H1 (cell line): ENCODE measurements at regions not wholly inside any gene's neighbourhood (a gene's known extent, or its start where the extent isn't known, plus 50 kb on each side); places are given as distances from the start of the nearest gene placed in this dataset.

ENCODE experiments used
- CTCF ChIA-PET: fragments of 300-600 bp; sonication (Branson Sonifier 250); formaldehyde crosslinking; loops from one replicate; lab custom pipeline; 2021; ENCODE audit not compliant: partially characterized antibody; lab: Charles Lee
- POLR2A ChIA-PET: fragments of 300-600 bp; sonication (Branson Sonifier 250); formaldehyde crosslinking; loops from one replicate; lab custom pipeline; 2021; ENCODE audit warnings: inconsistent platforms; ENCODE audit not compliant: partially characterized antibody; lab: Charles Lee
- DNase-seq, 2 experiments: peaks; one replicate each; pipeline versions ENCODE4 v3.0.0 to v3.0.0-alpha.2; 2010 to 2022; ENCODE audit warnings: low spot score in 2 of 2, low read depth in 1 of 2, mixed read lengths in 1 of 2
- FAIRE-seq: peaks from 2 replicates; lab custom pipeline; 2011; peaks lifted over from hg19 to GRCh38; lab: Jason Lieb, UNC
- H2AFZ ChIP-seq: 2 replicates; pipeline ENCODE4 v1.8.1; 2012; ENCODE audit warnings: low read length, inconsistent platforms
- H2AK5ac ChIP-seq: 2 replicates; pipeline ENCODE4 v1.6.1; 2013; ENCODE audit warnings: low read depth, low read length
- H2BK120ac ChIP-seq: replicated peaks from 2 replicates; pipeline ENCODE3; 2013; ENCODE audit warnings: low read depth, low read length, inconsistent platforms
- H2BK12ac ChIP-seq: 2 replicates; pipeline ENCODE4 v1.6.1; 2013; ENCODE audit warnings: low read depth, low read length
- H2BK15ac ChIP-seq: 2 replicates; pipeline ENCODE4 v1.6.1; 2013; ENCODE audit warnings: low read length
- H2BK20ac ChIP-seq: 2 replicates; pipeline ENCODE4 v1.6.1; 2013; ENCODE audit warnings: low read length
- H2BK5ac ChIP-seq: 2 replicates; pipeline ENCODE4 v1.6.1; 2013; ENCODE audit warnings: low read depth, low read length
- H3K14ac ChIP-seq: 2 replicates; pipeline ENCODE4 v1.6.1; 2013; ENCODE audit warnings: inconsistent platforms; ENCODE audit not compliant: insufficient read length
- H3K18ac ChIP-seq: 2 replicates; pipeline ENCODE4 v1.6.1; 2013; ENCODE audit warnings: low read length; ENCODE audit errors: extremely low read depth
- H3K23ac ChIP-seq: 2 replicates; pipeline ENCODE4 v1.6.1; 2013; ENCODE audit warnings: inconsistent platforms; ENCODE audit not compliant: insufficient read length
- H3K23me2 ChIP-seq: 2 replicates; pipeline ENCODE4 v1.6.1; 2013; ENCODE audit warnings: low read depth, low read length
- H3K27ac ChIP-seq: 2 replicates; pipeline ENCODE4 v1.6.1; 2011; ENCODE audit warnings: low read depth, low read length, inconsistent platforms
- H3K27me3 ChIP-seq, 4 experiments: replicated peaks in 1 of 4; 1 replicate in 1 of 4; 2 replicates in 3 of 4; pipeline versions ENCODE4 v1.6.1 to v1.8.1; 2011 to 2013; ENCODE audit warnings: low read length in 3 of 4, mild to moderate bottlenecking in 3 of 4, inconsistent platforms in 2 of 4, mixed read lengths in 2 of 4, moderate library complexity in 1 of 4; ENCODE audit not compliant: control insufficient read depth in 3 of 4, insufficient read depth in 3 of 4; ENCODE audit errors: extremely low read depth in 1 of 4
- H3K36me3 ChIP-seq, 4 experiments: 2 replicates each; pipeline versions ENCODE4 v1.6.1 to v1.8.1; 2011 to 2013; ENCODE audit warnings: mild to moderate bottlenecking in 4 of 4, low read length in 3 of 4, moderate library complexity in 2 of 4, control low read depth in 1 of 4, inconsistent platforms in 1 of 4; ENCODE audit not compliant: insufficient read depth in 4 of 4, control insufficient read depth in 2 of 4
- H3K4ac ChIP-seq: replicated peaks from 2 replicates; pipeline ENCODE3; 2013; ENCODE audit warnings: low read length, low read depth, mixed read lengths, inconsistent platforms; ENCODE audit not compliant: insufficient read length
- H3K4me1 ChIP-seq, 4 experiments: replicated peaks in 1 of 4; 1 replicate in 1 of 4; 2 replicates in 3 of 4; pipeline versions ENCODE4 v1.6.1 to v1.8.1; 2011 to 2013; ENCODE audit warnings: low read length in 3 of 4, inconsistent platforms in 2 of 4, mixed read lengths in 1 of 4; ENCODE audit not compliant: insufficient read depth in 4 of 4, control insufficient read depth in 3 of 4
- H3K4me2 ChIP-seq, 2 experiments: 2 replicates each; pipeline versions ENCODE4 v1.6.1 to v1.8.1; 2011 to 2013; ENCODE audit warnings: low read depth in 2 of 2, low read length in 2 of 2, control low read depth in 1 of 2, inconsistent platforms in 1 of 2, mild to moderate bottlenecking in 1 of 2; ENCODE audit not compliant: insufficient read depth in 1 of 2
- H3K4me3 ChIP-seq, 4 experiments: fragments of 200-600, 300-600 bp in 1 of 4; sonication (generic), shearing (Covaris generic), sonication (Bioruptor Twin) in 1 of 4; 2 replicates each; pipeline versions ENCODE4 v1.5.1 to v1.8.1; 2011 to 2016; ENCODE audit warnings: low read length in 4 of 4, low read depth in 3 of 4, control low read depth in 2 of 4, inconsistent platforms in 2 of 4, mild to moderate bottlenecking in 2 of 4, mixed read lengths in 1 of 4, moderate library complexity in 1 of 4; ENCODE audit not compliant: insufficient read depth in 2 of 4; ENCODE audit errors: extremely low read depth in 1 of 4
- H3K56ac ChIP-seq: replicated peaks from 2 replicates; pipeline ENCODE3; 2013; ENCODE audit warnings: low read depth, mild to moderate bottlenecking, mixed read lengths, low read length, inconsistent platforms; ENCODE audit not compliant: insufficient read length
- H3K79me1 ChIP-seq: 2 replicates; pipeline ENCODE4 v1.6.1; 2013; ENCODE audit warnings: low read depth, low read length, control low read depth
- H3K79me2 ChIP-seq, 2 experiments: 2 replicates each; pipeline versions ENCODE4 v1.6.1 to v1.8.1; 2012 to 2013; ENCODE audit warnings: low read length in 2 of 2, mild to moderate bottlenecking in 2 of 2, inconsistent platforms in 1 of 2; ENCODE audit not compliant: insufficient read depth in 2 of 2, control insufficient read depth in 1 of 2
- H3K9ac ChIP-seq, 4 experiments: replicated peaks in 1 of 4; 1 replicate in 1 of 4; 2 replicates in 3 of 4; pipeline versions ENCODE4 v1.6.1 to v1.8.1; 2011 to 2013; ENCODE audit warnings: low read depth in 3 of 4, low read length in 3 of 4, control low read depth in 2 of 4, mild to moderate bottlenecking in 2 of 4, moderate library complexity in 2 of 4, inconsistent platforms in 1 of 4; ENCODE audit errors: extremely low read depth in 1 of 4
- H3K9me3 ChIP-seq, 2 experiments: 2 replicates each; pipeline versions ENCODE4 v1.6.1 to v1.8.1; 2012 to 2013; ENCODE audit warnings: mild to moderate bottlenecking in 2 of 2, moderate library complexity in 2 of 2, control low read depth in 1 of 2, inconsistent platforms in 1 of 2, low read depth in 1 of 2, low read length in 1 of 2, mixed read lengths in 1 of 2; ENCODE audit not compliant: insufficient read depth in 2 of 2
- H4K20me1 ChIP-seq, 2 experiments: replicated peaks in 1 of 2; 2 replicates each; pipeline versions ENCODE3 to v1.8.1; 2011 to 2013; ENCODE audit warnings: inconsistent platforms in 2 of 2, low read length in 2 of 2, mild to moderate bottlenecking in 1 of 2; ENCODE audit not compliant: insufficient read depth in 2 of 2, control insufficient read depth in 1 of 2
- H4K5ac ChIP-seq: 2 replicates; pipeline ENCODE4 v1.6.1; 2013; ENCODE audit warnings: low read length, low read depth, mixed read lengths, inconsistent platforms; ENCODE audit not compliant: insufficient read length
- H4K8ac ChIP-seq: 2 replicates; pipeline ENCODE4 v1.8.0; 2013; ENCODE audit warnings: mild to moderate bottlenecking, moderate library complexity, low read length, inconsistent platforms; ENCODE audit not compliant: insufficient read depth; ENCODE audit errors: extremely low read depth
- H4K91ac ChIP-seq: replicated peaks from 2 replicates; pipeline ENCODE3; 2013; ENCODE audit warnings: low read length, mixed read lengths, inconsistent platforms; ENCODE audit not compliant: insufficient read length
- EGR1 ChIP-seq: IDR thresholded peaks from 2 replicates; pipeline ENCODE4 v1.6.1; 2011; ENCODE audit warnings: low read depth, low read length, borderline replicate concordance
- EZH2 ChIP-seq: fragments of 200-600 bp; sonication (generic); IDR thresholded peaks from 2 replicates; pipeline ENCODE4 v1.7.1; 2012; ENCODE audit warnings: low read depth, mild to moderate bottlenecking, moderate library complexity, low read length, inconsistent platforms; ENCODE audit not compliant: severe bottlenecking
- HDAC2 ChIP-seq, 2 experiments: fragments of 300-600 bp in 1 of 2; sonication (generic) in 1 of 2; IDR thresholded peaks; 2 replicates each; pipeline ENCODE4 v1.6.1; 2011 to 2012; ENCODE audit warnings: low read depth in 2 of 2, low read length in 2 of 2, mild to moderate bottlenecking in 2 of 2, moderate library complexity in 2 of 2, borderline replicate concordance in 1 of 2, inconsistent platforms in 1 of 2
- POLR2AphosphoS5 ChIP-seq: IDR thresholded peaks from 2 replicates; pipeline ENCODE4 v1.6.1; 2011; ENCODE audit warnings: low read depth, low read length
- POU5F1 ChIP-seq: IDR thresholded peaks from 2 replicates; pipeline ENCODE4 v1.6.1; 2011; ENCODE audit warnings: low read depth, mild to moderate bottlenecking, low read length, moderate library complexity
- SP2 ChIP-seq: IDR thresholded peaks from 2 replicates; pipeline ENCODE4 v1.6.1; 2012; ENCODE audit warnings: mild to moderate bottlenecking, low read length, inconsistent platforms
- WGBS, 2 experiments: shearing (Covaris generic) in 1 of 2; methylation state at CpG; one replicate each; pipeline versions ENCODE4 v1.1.6 to v1.1.7; 2013 to 2015; ENCODE audit warnings: low lambda C conversion rate in 2 of 2, mixed read lengths in 2 of 2, inconsistent platforms in 1 of 2, low coverage in 1 of 2, missing lambda C conversion rate in 1 of 2; ENCODE audit not compliant: insufficient replicate concordance in 2 of 2, insufficient coverage in 1 of 2, insufficient read length in 1 of 2; ENCODE audit errors: extremely low coverage in 1 of 2, missing lambda C conversion rate in 1 of 2; 5-methylcytosine and 5-hydroxymethylcytosine counted together
- TF ChIP-seq, protein P1 (sequence below): IDR thresholded peaks from 2 replicates; pipeline ENCODE4 v1.6.1; 2012; ENCODE audit warnings: inconsistent platforms

DNA sequence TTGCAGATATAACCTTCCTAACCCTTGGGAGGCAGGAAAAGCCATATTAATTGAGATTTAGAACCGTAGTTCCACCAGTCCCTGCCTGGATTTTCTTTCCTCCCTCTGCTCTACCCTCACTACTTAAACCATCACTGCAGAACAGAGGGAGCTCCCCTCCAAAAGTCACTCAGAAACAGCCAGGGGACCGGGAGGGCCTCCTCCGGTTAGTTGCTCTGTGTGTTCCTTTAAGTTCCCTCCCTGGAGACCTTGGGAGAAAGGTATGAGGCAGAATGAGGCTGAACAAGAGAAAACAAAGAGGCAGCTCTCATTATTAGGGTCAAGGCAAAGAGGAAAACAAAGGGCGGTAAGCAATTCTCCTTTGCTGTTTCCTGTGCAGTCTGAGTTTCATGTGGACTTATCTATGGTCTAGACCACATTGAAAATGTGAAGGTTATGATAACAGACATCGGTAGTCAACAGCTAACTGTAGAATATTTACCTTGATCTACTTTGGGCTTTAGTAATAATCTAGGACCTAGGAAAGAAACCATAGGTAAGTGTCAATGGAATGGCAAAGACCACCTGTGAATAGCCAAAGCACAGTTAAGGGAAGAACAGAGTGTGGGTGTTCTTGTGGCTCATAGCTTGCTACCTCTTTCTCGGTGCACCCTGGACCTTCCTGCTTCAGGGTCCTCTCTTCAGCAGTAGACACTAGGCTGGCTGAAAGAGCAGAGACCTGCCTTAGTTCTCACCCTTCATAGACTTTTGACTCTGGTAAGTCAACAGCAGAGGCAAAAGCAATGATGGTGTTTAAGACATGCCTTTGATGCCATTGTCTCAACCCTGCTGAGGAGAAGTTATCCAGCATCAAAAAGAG is 250.9 kb upstream of the CITED2 start:
- Histone ChIP-seq H2BK12ac (peak overlapping the region; percentile 76), H3K27me3 (no peaks in the 10 kb centered on the region; a peak in 2 of 7 replicates), H4K5ac (no peak overlapping the region), H4K20me1 (no peaks in the 10 kb centered on the region), H3K23me2 (no peaks in the 10 kb centered on the region), H4K91ac (no peak overlapping the region), H2BK5ac (no peak overlapping the region), H3K79me1 (no peaks in the 10 kb centered on the region), H3K9ac (no peak overlapping the region), H2AK5ac (no peak overlapping the region), H4K8ac (no peak overlapping the region), H2BK120ac (no peak overlapping the region), H3K56ac (no peak overlapping the region), H3K18ac (no peak overlapping the region; the same call in 1 of the 2 replicates), H3K9me3 (0 out of 4 replicates have a peak, but pooled peaks cover 0 to 5% of the 10 kb centered on the region in 2 experiments), H3K36me3 (no peaks in the 10 kb centered on the region), H3K4me2 (no peak overlapping the region), H3K14ac (no peak overlapping the region), H2BK20ac (no peak overlapping the region), H2BK15ac (no peak overlapping the region), H3K4me1 (peaks cover 3 to 10% (median 7%) of the 10 kb centered on the region in 4 experiments; a peak in 5 of 7 replicates), H3K27ac (no peak overlapping the region), H3K79me2 (no peaks in the 10 kb centered on the region), H3K4me3 (no peak overlapping the region), H3K23ac (no peak overlapping the region), H3K4ac (no peak overlapping the region), H2AFZ (no peak overlapping the region)
- TF ChIP-seq EZH2 = no peak
- TF ChIP-seq HDAC2 (IDR thresholded peaks at IDR 0.05; ENCODE audit: borderline replicate concordance in 1 of 2, low read depth in 2 of 2, low read length in 2 of 2) = no peak
- TF ChIP-seq POLR2AphosphoS5 = no peak
- TF ChIP-seq SP2 = no peak
- TF ChIP-seq, protein P1, sequence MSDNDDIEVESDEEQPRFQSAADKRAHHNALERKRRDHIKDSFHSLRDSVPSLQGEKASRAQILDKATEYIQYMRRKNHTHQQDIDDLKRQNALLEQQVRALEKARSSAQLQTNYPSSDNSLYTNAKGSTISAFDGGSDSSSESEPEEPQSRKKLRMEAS = no peak
- no peak for TF ChIP-seq POU5F1
- TF ChIP-seq EGR1 = no peak
- DNase-seq = no peak
- CTCF ChIA-PET = interaction anchor here (1.7 kb wide), 1 partner anchor 12 kb away, joined by 4 read pairs; no protein-coding TSS in a partner anchor
- POLR2A ChIA-PET = interaction anchor here (0.6 kb wide), 1 partner anchor 321 kb away, joined by 3 read pairs; no protein-coding TSS in a partner anchor
- 93% methylated on average over 6 of the region's 6 CpGs; no CpG with 5 or more reads in 1 of the 2 experiments for WGBS, 2 experiments
- FAIRE-seq = no peak
